Kidney (tissue), 13 donors: ENCODE measurements at regions not wholly inside any gene's neighbourhood (a gene's known extent, or its start where the extent isn't known, plus 50 kb on each side); places are given as distances from the start of the nearest gene placed in this dataset.
A peak's percentile ranks its signal among the peaks of the same experiment; 100 is the strongest.

Experiments
- DNase-seq, 5 donors: peaks; one replicate each; pipeline ENCODE4 v3.0.0-alpha.2; 2013 to 2020
- FAIRE-seq: peaks from 2 replicates; lab custom pipeline; 2012; peaks lifted over from hg19 to GRCh38; lab: Jason Lieb, UNC
- H3K27ac ChIP-seq, 2 donors: one replicate each; pipeline ENCODE4 v1.7.0; 2013; ENCODE audit warnings: low read depth in 2 of 2, low read length in 2 of 2, inconsistent platforms in 1 of 2
- H3K27me3 ChIP-seq: one replicate; pipeline ENCODE4 v1.7.1; 2013; ENCODE audit warnings: low read length, inconsistent platforms; ENCODE audit not compliant: control insufficient read depth, insufficient read depth
- H3K36me3 ChIP-seq, 3 donors: one replicate each; pipeline versions ENCODE4 v1.7.0 to v1.7.1; 2013; ENCODE audit warnings: low read length in 3 of 3, control low read depth in 1 of 3, inconsistent platforms in 1 of 3; ENCODE audit not compliant: insufficient read depth in 3 of 3, control insufficient read depth in 2 of 3
- H3K4me1 ChIP-seq, 3 donors: one replicate each; pipeline versions ENCODE4 v1.7.0 to v1.7.1; 2013; ENCODE audit warnings: low read length in 3 of 3, inconsistent platforms in 1 of 3, low read depth in 1 of 3; ENCODE audit not compliant: control insufficient read depth in 2 of 3, insufficient read depth in 2 of 3
- H3K4me3 ChIP-seq, 3 donors: one replicate each; pipeline versions ENCODE4 v1.7.0 to v1.8.1; 2013; ENCODE audit warnings: low read length in 3 of 3, control low read depth in 1 of 3, inconsistent platforms in 1 of 3
- H3K9ac ChIP-seq, 3 donors: one replicate each; pipeline versions ENCODE4 v1.7.0 to v1.7.1; 2013; ENCODE audit warnings: low read length in 3 of 3, control low read depth in 1 of 3, inconsistent platforms in 1 of 3
- H3K9me3 ChIP-seq, 3 donors: one replicate each; pipeline versions ENCODE4 v1.7.0 to v1.7.1; 2013; ENCODE audit warnings: low read length in 3 of 3, control low read depth in 1 of 3, inconsistent platforms in 1 of 3; ENCODE audit not compliant: control insufficient read depth in 2 of 3, insufficient read depth in 1 of 3
- CTCF ChIP-seq: IDR thresholded peaks from 3 replicates; pipeline ENCODE4 v1.5.1; 2012; ENCODE audit warnings: mild to moderate bottlenecking, moderate library complexity, borderline replicate concordance; ENCODE audit not compliant: insufficient read depth; ENCODE audit errors: extremely low read depth
- intact Hi-C: fragments of 100-400 bp; cut with DNase I; formaldehyde crosslinking; loops from one replicate; pipeline ENCODE4 v1.11.1; 2022
- donor health status: control.
- donor health status: control.
- donor health status: control.
- donor health status: control.
- donor health status: control.
- donor health status: DM: yes; HTN: yes; CAD: no.
- donor health status: Normal renal cell carcinoma (clear cell type).

- intact Hi-C loops: no loop called here
- Histone ChIP-seq H3K9ac (peak overlapping the region in 1 of 3 donors; percentile 10), H3K27me3 (no peaks in the 10 kb centered on the region), H3K4me3 (no peak overlapping the region), H3K9me3 (no peaks in the 10 kb centered on the region), H3K36me3 (no peaks in the 10 kb centered on the region), H3K27ac (peak overlapping the region; percentile 29 to 41), H3K4me1 (peaks cover 0 to 18% (median 3%) of the 10 kb centered on the region in 3 donors)
- no peak for DNase-seq
- no peak for FAIRE-seq
- TF ChIP-seq CTCF: no peak
Observed at GRCh38 chr14:49955024-49955423, 62.1 kb downstream of the ARF6 start.

GRCh38 chr14:49957089-49957852 lies 64.4 kb downstream of the ARF6 start:
- Histone ChIP-seq H3K4me1 (peaks cover 0 to 8% (median 3%) of the 10 kb centered on the region in 3 donors), H3K27ac (no peak overlapping the region), H3K4me3 (no peak overlapping the region), H3K36me3 (no peaks in the 10 kb centered on the region), H3K9ac (no peak overlapping the region), H3K9me3 (no peaks in the 10 kb centered on the region), H3K27me3 (no peaks in the 10 kb centered on the region)
- DNase-seq (no peak), FAIRE-seq (no peak)
- no peak for TF ChIP-seq CTCF
- intact Hi-C loops: no loop called here

GRCh38 chr14:49959822-49960408 lies 67.0 kb downstream of the ARF6 start:
- DNase-seq (peak; percentile 83 to 95 (median 87)), FAIRE-seq (no peak)
- peak overlapping the region in 1 of 3 donors; percentile 59 for H3K9ac ChIP-seq
- no peak for TF ChIP-seq CTCF
- intact Hi-C loops: no loop called here
- peaks cover 0 to 3% (median 2%) of the 10 kb centered on the region in 3 donors for H3K4me1 ChIP-seq
- peak overlapping the region; percentile 18 to 53 for H3K27ac ChIP-seq
- H3K4me3 ChIP-seq: no peak overlapping the region
- H3K27me3 ChIP-seq: no peaks in the 10 kb centered on the region
- no peaks in the 10 kb centered on the region for H3K36me3 ChIP-seq
- no peaks in the 10 kb centered on the region for H3K9me3 ChIP-seq
